GM12892 (cell line): ENCODE measurements at regions not wholly inside any gene's neighbourhood (a gene's known extent, or its start where the extent isn't known, plus 50 kb on each side); places are given as distances from the start of the nearest gene placed in this dataset.

ENCODE experiments used
- DNase-seq: peaks from one replicate; pipeline ENCODE4 v3.0.0; 2011; ENCODE audit not compliant: insufficient read length
- FAIRE-seq: peaks from 2 replicates; lab custom pipeline; 2011; peaks lifted over from hg19 to GRCh38; lab: Jason Lieb, UNC
- POLR2A ChIP-seq: IDR thresholded peaks from 2 replicates; pipeline ENCODE4 v1.6.1; 2011; ENCODE audit warnings: low read depth, low read length, control low read depth
- POLR2AphosphoS5 ChIP-seq: IDR thresholded peaks from 2 replicates; pipeline ENCODE4 v1.6.1; 2011; ENCODE audit warnings: low read depth, low read length, control low read depth
- TAF1 ChIP-seq: IDR thresholded peaks from 2 replicates; pipeline ENCODE4 v1.6.1; 2011; ENCODE audit warnings: low read depth, mild to moderate bottlenecking, control low read depth, low read length, borderline replicate concordance

GRCh38 chr21:29477941-29478340 lies 179.2 kb downstream of the BACH1 start:
- FAIRE-seq, result no peak
- no peak for DNase-seq
- TF ChIP-seq POLR2A (no peak), TAF1 (no peak), POLR2AphosphoS5 (no peak)

- FAIRE-seq (no peak), DNase-seq (no peak)
- TF ChIP-seq TAF1, result no peak
- no peak for TF ChIP-seq POLR2AphosphoS5
- no peak for TF ChIP-seq POLR2A
Observed at GRCh38 chr21:29481081-29481480, 182.4 kb downstream of the BACH1 start.

- FAIRE-seq (no peak), DNase-seq (no peak)
- no peak for TF ChIP-seq TAF1
- TF ChIP-seq POLR2AphosphoS5, result no peak
- no peak for TF ChIP-seq POLR2A
Observed at GRCh38 chr21:29481641-29482040, 182.9 kb downstream of the BACH1 start.

GRCh38 chr21:29486306-29486807 lies 187.6 kb downstream of the BACH1 start:
- DNase-seq (no peak), FAIRE-seq (no peak)
- TF ChIP-seq TAF1 (no peak), POLR2A (no peak), POLR2AphosphoS5 (no peak)
